HEK293T (cell line): ENCODE measurements at regions not wholly inside any gene's neighbourhood (a gene's known extent, or its start where the extent isn't known, plus 50 kb on each side); places are given as distances from the start of the nearest gene placed in this dataset.

Source experiments
- BHLHE40 ChIP-seq: fragments of 450-650 bp; IDR thresholded peaks from 2 replicates; pipeline ENCODE4 v1.6.1; 2016; ENCODE audit warnings: mild to moderate bottlenecking, moderate library complexity, borderline replicate concordance
- FOXK2 ChIP-seq: fragments of 450-650 bp; IDR thresholded peaks from 2 replicates; pipeline ENCODE4 v1.6.1; 2016; ENCODE audit warnings: mild to moderate bottlenecking
- FOXM1 ChIP-seq: fragments of 450-650 bp; IDR thresholded peaks from 2 replicates; pipeline ENCODE4 v1.6.1; 2017; ENCODE audit warnings: mild to moderate bottlenecking, borderline replicate concordance
- NFRKB ChIP-seq: fragments of 450-650 bp; IDR thresholded peaks from 2 replicates; pipeline ENCODE4 v1.6.1; 2016; ENCODE audit warnings: mild to moderate bottlenecking, moderate library complexity
- PKNOX1 ChIP-seq: fragments of 450-650 bp; IDR thresholded peaks from 2 replicates; pipeline ENCODE4 v1.6.1; 2016
- SP1 ChIP-seq: fragments of 450-650 bp; IDR thresholded peaks from 2 replicates; pipeline ENCODE4 v1.6.1; 2017

- TF ChIP-seq FOXM1 (no peak), NFRKB (no peak), BHLHE40 (no peak), FOXK2 (no peak), SP1 (no peak), PKNOX1 (no peak)
Measured at GRCh38 chr2:66156171-66156570, 278.8 kb upstream of the MEIS1 start.
